BE2C (cell line): ENCODE measurements at regions not wholly inside any gene's neighbourhood (a gene's known extent, or its start where the extent isn't known, plus 50 kb on each side); places are given as distances from the start of the nearest gene placed in this dataset.

Source experiments
- DNase-seq: peaks from one replicate; pipeline ENCODE4 v3.0.0-alpha.2; 2020
- H3K27me3 ChIP-seq: fragments of 250-450 bp; sonication (Bioruptor Pico); 2 replicates; pipeline ENCODE4 v1.5.1; 2020; ENCODE audit warnings: mild to moderate bottlenecking
- H3K36me3 ChIP-seq: fragments of 250-450 bp; sonication (Bioruptor Pico); 2 replicates; pipeline ENCODE4 v1.5.1; 2020; ENCODE audit warnings: mild to moderate bottlenecking
- H3K4me1 ChIP-seq: fragments of 250-450 bp; sonication (Bioruptor Pico); 2 replicates; pipeline ENCODE4 v1.5.1; 2020
- H3K4me3 ChIP-seq: 2 replicates; pipeline ENCODE4 v1.5.1; 2011; ENCODE audit warnings: low read depth, low read length
- H3K9me3 ChIP-seq: fragments of 250-450 bp; sonication (Bioruptor Pico); 2 replicates; pipeline ENCODE4 v1.5.1; 2020
- CTCF ChIP-seq: IDR thresholded peaks from 2 replicates; pipeline ENCODE4 v1.5.1; 2012; ENCODE audit warnings: mild to moderate bottlenecking, low read depth, low read length

DNA sequence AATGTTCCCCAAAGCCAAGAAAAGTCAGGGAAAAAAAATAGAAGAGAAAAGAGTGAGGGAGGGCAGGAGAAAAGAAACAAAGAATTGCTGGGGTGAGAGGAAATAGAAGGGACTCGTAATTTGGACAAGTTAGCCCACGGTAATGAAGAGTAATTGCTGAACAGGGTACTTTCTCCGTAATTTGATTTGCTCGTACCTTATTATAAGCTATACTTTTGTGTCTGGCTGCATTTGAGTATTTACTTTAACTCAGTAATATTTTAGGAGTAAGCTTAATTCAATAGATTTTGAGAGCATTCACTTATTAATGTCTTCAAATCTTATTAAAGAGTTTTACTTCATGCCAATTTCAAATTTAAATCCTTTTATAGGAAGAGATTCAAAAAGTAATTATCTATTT, 527.5 kb downstream of the COL11A1 start:
- no peaks in the 10 kb centered on the region for H3K4me1 ChIP-seq
- no peaks in the 10 kb centered on the region for H3K9me3 ChIP-seq
- no peak for TF ChIP-seq CTCF
- DNase-seq = no peak
- no peaks in the 10 kb centered on the region for H3K36me3 ChIP-seq
- no peaks in the 10 kb centered on the region for H3K27me3 ChIP-seq
- peak overlapping the region; percentile 5; the same call in 1 of the 2 replicates for H3K4me3 ChIP-seq

DNA sequence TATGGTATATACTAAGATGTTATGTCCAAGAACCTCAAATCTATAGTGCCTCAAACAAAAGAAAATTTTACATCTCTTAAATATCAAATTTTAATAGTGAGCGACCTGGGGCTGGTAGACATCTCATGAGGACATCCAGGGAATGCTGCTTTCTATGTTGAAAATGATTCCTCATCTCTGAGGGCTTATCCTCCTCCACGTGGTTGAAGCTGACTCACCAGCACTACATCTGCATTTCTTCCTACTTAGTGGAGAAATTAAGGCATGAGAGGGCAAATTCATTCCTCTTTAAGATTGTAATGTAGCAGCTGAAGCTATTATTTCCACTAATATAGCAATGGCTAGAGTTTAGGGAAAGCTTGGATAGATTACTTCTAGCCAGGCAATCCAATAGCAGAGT, 529.5 kb downstream of the COL11A1 start:
- H3K4me3 ChIP-seq = no peak overlapping the region
- no peak for TF ChIP-seq CTCF
- H3K36me3 ChIP-seq = no peaks in the 10 kb centered on the region
- no peaks in the 10 kb centered on the region for H3K9me3 ChIP-seq
- H3K4me1 ChIP-seq = no peaks in the 10 kb centered on the region
- no peaks in the 10 kb centered on the region for H3K27me3 ChIP-seq
- DNase-seq = no peak

GRCh38 chr1:102572637-102573036, 535.7 kb downstream of the COL11A1 start:
- DNase-seq = no peak
- H3K36me3 ChIP-seq = no peaks in the 10 kb centered on the region
- TF ChIP-seq CTCF = no peak
- no peak overlapping the region for H3K4me3 ChIP-seq
- H3K27me3 ChIP-seq = no peaks in the 10 kb centered on the region
- no peaks in the 10 kb centered on the region for H3K9me3 ChIP-seq
- H3K4me1 ChIP-seq = peaks cover 4% of the 10 kb centered on the region; the same call in 1 of the 2 replicates

DNA sequence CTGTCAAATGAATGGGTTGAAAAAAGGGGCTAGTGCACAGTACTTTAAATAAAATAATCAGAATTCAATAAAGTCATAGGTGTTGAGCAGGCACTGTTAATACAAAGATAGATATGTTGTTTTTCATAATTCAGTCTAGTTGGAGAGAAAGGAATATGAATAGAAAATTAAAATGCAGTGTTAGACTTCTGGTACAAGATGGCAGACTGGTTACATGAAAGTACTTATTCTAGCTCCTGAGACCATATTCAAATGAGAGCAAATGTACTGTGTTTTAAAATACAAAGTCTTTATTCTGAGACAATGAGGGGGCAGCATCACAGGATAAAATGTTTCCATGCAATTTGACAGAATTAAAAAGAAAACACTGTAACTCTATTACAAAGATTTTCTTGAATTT, 542.1 kb downstream of the COL11A1 start:
- Histone ChIP-seq H3K4me1 (peaks cover 4% of the 10 kb centered on the region; the same call in 1 of the 2 replicates), H3K9me3 (no peaks in the 10 kb centered on the region), H3K4me3 (no peak overlapping the region), H3K36me3 (no peaks in the 10 kb centered on the region), H3K27me3 (no peaks in the 10 kb centered on the region)
- no peak for DNase-seq
- TF ChIP-seq CTCF = peak; percentile 7; the same call in 1 of the 2 replicates

- Histone ChIP-seq H3K36me3 (no peaks in the 10 kb centered on the region), H3K4me3 (no peak overlapping the region), H3K9me3 (no peaks in the 10 kb centered on the region), H3K4me1 (no peaks in the 10 kb centered on the region), H3K27me3 (no peaks in the 10 kb centered on the region)
- TF ChIP-seq CTCF = no peak
- no peak for DNase-seq
Observed at GRCh38 chr1:102562380-102562779, 545.9 kb downstream of the COL11A1 start.

GRCh38 chr1:102550729-102551384, 554.1 kb upstream of the OLFM3 start:
- no peaks in the 10 kb centered on the region for H3K4me1 ChIP-seq
- no peaks in the 10 kb centered on the region for H3K9me3 ChIP-seq
- H3K4me3 ChIP-seq = no peak overlapping the region
- H3K36me3 ChIP-seq = no peaks in the 10 kb centered on the region
- DNase-seq = peak; percentile 69
- TF ChIP-seq CTCF = peak; percentile 66
- H3K27me3 ChIP-seq = no peaks in the 10 kb centered on the region
